H1 (cell line): ENCODE measurements at regions not wholly inside any gene's neighbourhood (a gene's known extent, or its start where the extent isn't known, plus 50 kb on each side); places are given as distances from the start of the nearest gene placed in this dataset.

Experiments
- ATF2 ChIP-seq: IDR thresholded peaks from 2 replicates; pipeline ENCODE4 v1.6.1; 2012; ENCODE audit warnings: low read length, inconsistent platforms
- CHD7 ChIP-seq: fragments of 300-600 bp; sonication (generic); IDR thresholded peaks from 2 replicates; pipeline ENCODE4 v1.7.1; 2012; ENCODE audit warnings: low read length, moderate library complexity, mild to moderate bottlenecking, inconsistent platforms; ENCODE audit not compliant: insufficient replicate concordance
- CTBP2 ChIP-seq: IDR thresholded peaks from 2 replicates; pipeline ENCODE4 v1.7.0; 2011; ENCODE audit warnings: borderline replicate concordance, mild to moderate bottlenecking, moderate library complexity, mixed read lengths, low read length; ENCODE audit not compliant: insufficient read depth, insufficient read length
- FOSL1 ChIP-seq: IDR thresholded peaks from 2 replicates; pipeline ENCODE4 v1.6.1; 2011; ENCODE audit warnings: mild to moderate bottlenecking, low read depth, low read length, moderate library complexity; ENCODE audit not compliant: insufficient read depth
- MAFK ChIP-seq: IDR thresholded peaks from 2 replicates; pipeline ENCODE4 v1.6.1; 2012; ENCODE audit warnings: low read depth, mild to moderate bottlenecking, improper control_type of control experiment, low read length
- RFX5 ChIP-seq: IDR thresholded peaks from 2 replicates; pipeline ENCODE4 v1.6.1; 2011; ENCODE audit warnings: low read depth, low read length, improper control_type of control experiment, borderline replicate concordance
- USF2 ChIP-seq: IDR thresholded peaks from 2 replicates; pipeline ENCODE4 v1.6.1; 2011; ENCODE audit warnings: low read length, improper control_type of control experiment

GRCh38 chr4:177861551-177862094 lies 419.4 kb upstream of the AGA start (continued):
- no peak for TF ChIP-seq CHD7
- TF ChIP-seq USF2 = no peak
- TF ChIP-seq ATF2 = no peak
- no peak for TF ChIP-seq FOSL1
- TF ChIP-seq RFX5 = no peak
- no peak for TF ChIP-seq MAFK
- TF ChIP-seq CTBP2 = no peak
